Stimulated activated CD8-positive, alpha-beta memory T cell treated with anti-CD3 and anti-CD28 coated beads, Interleukin-15, amount 100 ng/mL, for 24 hours (primary cell): ENCODE measurements at regions not wholly inside any gene's neighbourhood (a gene's known extent, or its start where the extent isn't known, plus 50 kb on each side); places are given as distances from the start of the nearest gene placed in this dataset.

Experiments used
- DNase-seq: peaks from one replicate; pipeline ENCODE4 v3.0.0-alpha.2; 2020; ENCODE audit warnings: low read depth

- DNase-seq, result no peak
Measured at GRCh38 chr13:76440568-76440967, 445.6 kb downstream of the KCTD12 start.

- no peak for DNase-seq
Measured at GRCh38 chr13:76439546-76439945, 446.7 kb downstream of the KCTD12 start.

GRCh38 chr13:76438050-76438449 is 448.2 kb downstream of the KCTD12 start:
- DNase-seq, result no peak

GRCh38 chr13:76425935-76426334 is 460.3 kb downstream of the KCTD12 start:
- no peak for DNase-seq

GRCh38 chr13:76421011-76421410 is 465.2 kb downstream of the KCTD12 start:
- no peak for DNase-seq

GRCh38 chr13:76418404-76418803 is 467.8 kb downstream of the KCTD12 start:
- no peak for DNase-seq

GRCh38 chr13:76414320-76414719 is 471.9 kb downstream of the KCTD12 start:
- DNase-seq, result no peak

- DNase-seq, result no peak
Measured at GRCh38 chr13:76406243-76406642, 480.0 kb downstream of the KCTD12 start.

GRCh38 chr13:76398425-76398824 is 487.8 kb downstream of the KCTD12 start:
- DNase-seq, result no peak

GRCh38 chr13:76397413-76397812 is 488.8 kb downstream of the KCTD12 start:
- DNase-seq, result no peak

GRCh38 chr13:76389321-76389720 is 496.9 kb downstream of the KCTD12 start:
- DNase-seq, result no peak

- no peak for DNase-seq
Measured at GRCh38 chr13:76387566-76387965, 498.6 kb downstream of the KCTD12 start.

- DNase-seq, result no peak
Measured at GRCh38 chr13:76386321-76386720, 499.9 kb downstream of the KCTD12 start.

GRCh38 chr13:76385586-76385985 is 500.6 kb downstream of the KCTD12 start:
- no peak for DNase-seq

- DNase-seq, result no peak
Measured at GRCh38 chr13:76383676-76384461, 502.3 kb downstream of the KCTD12 start.

- DNase-seq, result no peak
Measured at GRCh38 chr13:76380446-76381065, 505.6 kb downstream of the KCTD12 start.

- DNase-seq, result no peak
Measured at GRCh38 chr13:76379341-76380105, 506.7 kb downstream of the KCTD12 start.

GRCh38 chr13:76378767-76379166 is 507.4 kb downstream of the KCTD12 start:
- no peak for DNase-seq

GRCh38 chr13:76363682-76364289 is 522.4 kb downstream of the KCTD12 start:
- DNase-seq, result no peak

GRCh38 chr13:76361868-76362267 is 524.3 kb downstream of the KCTD12 start:
- DNase-seq, result no peak

- DNase-seq, result no peak
Measured at GRCh38 chr13:76351541-76352229, 534.5 kb downstream of the KCTD12 start.

GRCh38 chr13:76350399-76350798 is 535.8 kb downstream of the KCTD12 start:
- DNase-seq, result no peak
